Heart right ventricle (tissue), 16 donors: ENCODE measurements at regions not wholly inside any gene's neighbourhood (a gene's known extent, or its start where the extent isn't known, plus 50 kb on each side); places are given as distances from the start of the nearest gene placed in this dataset.

Experiments used
- ATAC-seq, 8 donors: fragments of 200-7000 bp; cut with Tn5 transposase; one replicate each; pipeline ENCODE4 v1.9.1; 2020; ENCODE audit warnings: mild to moderate bottlenecking in 8 of 8, moderate library complexity in 8 of 8, moderate number of reproducible peaks in 1 of 8
- DNase-seq, 2 donors: peaks; one replicate each; pipeline ENCODE4 v3.0.0-alpha.2; 2020
- H3K27ac ChIP-seq, 10 donors: fragments of 200-600 bp; sonication (generic) in 2 of 10; one replicate each; pipeline versions ENCODE4 v1.5.0 to v1.8.0; 2020 to 2022; ENCODE audit warnings: mild to moderate bottlenecking in 3 of 10
- H3K27me3 ChIP-seq, 7 donors: fragments of 200-600 bp; one replicate each; pipeline ENCODE4 v1.8.0; 2021 to 2022; ENCODE audit warnings: mild to moderate bottlenecking in 2 of 7
- H3K36me3 ChIP-seq, 9 donors: fragments of 200-600 bp; sonication (generic) in 1 of 9; one replicate each; pipeline versions ENCODE4 v1.5.0 to v1.8.0; 2020 to 2022; ENCODE audit warnings: mild to moderate bottlenecking in 2 of 9
- H3K4me1 ChIP-seq, 9 donors: fragments of 200-600 bp; sonication (generic) in 1 of 9; one replicate each; pipeline versions ENCODE4 v1.5.0 to v1.8.0; 2020 to 2022; ENCODE audit warnings: mild to moderate bottlenecking in 4 of 9
- H3K4me3 ChIP-seq, 10 donors: fragments of 200-600 bp; sonication (generic) in 2 of 10; one replicate each; pipeline versions ENCODE4 v1.5.0 to v1.8.0; 2020 to 2022; ENCODE audit warnings: mild to moderate bottlenecking in 7 of 10, moderate library complexity in 2 of 10
- H3K9me3 ChIP-seq, 11 donors: fragments of 200-600 bp in 10 of 11; sonication (generic) in 2 of 11; one replicate each; pipeline versions ENCODE4 v1.5.0 to v1.8.0; 2013 to 2022; ENCODE audit warnings: mild to moderate bottlenecking in 2 of 11, control low read depth in 1 of 11, moderate library complexity in 1 of 11
- WGBS, 2 donors: extraction: QIAGEN DNeasy Blood & Tissue Kit; methylation state at CpG; one replicate each; pipeline ENCODE4 v1.1.7; 2013; ENCODE audit warnings: inconsistent platforms in 1 of 2; 5-methylcytosine and 5-hydroxymethylcytosine counted together
- intact Hi-C, 10 donors: fragments of 100-400 bp; cut with DNase I; formaldehyde crosslinking; loops; one replicate each; pipeline versions ENCODE4 v1.11.1 to v1.14.2; 2022
- TF ChIP-seq, protein P1 (sequence below), 9 donors: fragments of 200-600 bp; sonication (generic) in 2 of 9; IDR thresholded peaks; one replicate each; pipeline versions ENCODE4 v1.5.0 to v1.8.0; 2021 to 2022; ENCODE audit warnings: antibody characterized with exemption in 9 of 9, mild to moderate bottlenecking in 5 of 9, moderate library complexity in 1 of 9
- donor health status: Arrhythmogenic right ventricular cardiomyopathy.
- donor health status: ischemic (EF 13 %, LVEDD 7.1; RV severe dilation, severe dysfunction).
- donor health status: healthy with polysubstance abuse.
- donor health status: DM: no; HTN: yes; CAD: no.
- donor health status: DM: no; HTN: no; CAD: no.
- donor health status: ischemic (EF 25% LVEDD 6.9; RV normal size, moderate dysfunction).
- donor health status: ischemic (EF 25% LVEDD 5.7; RV mildly dilated, moderate dysfunction).
- donor health status: healthy.
- donor health status: DM: yes; HTN: yes; CAD: no.
- donor health status: Ischemic cardiomyopathy.
- donor health status: ischemic (EF 35%, LVEDD 5.7; RV mildly dilated, moderate dysfunction).
- donor health status: nonischemic (EF 11% LVEDD 7.7; RV severe dilation, severe dysfunction).
- donor health status: DM: yes; HTN: yes; CAD: no.
- donor health status: PGD.
- donor health status: ischemic (EF 29% LVEDD 5.4; RV normal size, mild dysfunction).
- donor health status: nonischemic (EF 23%, LVEDD 6.1; RV moderate dilation, normal function).

GRCh38 chrX:42869659-42870476 lies 91.9 kb upstream of the PPP1R2C start:
- no peak overlapping the region for H3K27ac ChIP-seq
- no peak for ATAC-seq
- WGBS, 2 donors, result 80 to 83% methylated on average over 4 of the region's 4 CpGs
- TF ChIP-seq, protein P1, sequence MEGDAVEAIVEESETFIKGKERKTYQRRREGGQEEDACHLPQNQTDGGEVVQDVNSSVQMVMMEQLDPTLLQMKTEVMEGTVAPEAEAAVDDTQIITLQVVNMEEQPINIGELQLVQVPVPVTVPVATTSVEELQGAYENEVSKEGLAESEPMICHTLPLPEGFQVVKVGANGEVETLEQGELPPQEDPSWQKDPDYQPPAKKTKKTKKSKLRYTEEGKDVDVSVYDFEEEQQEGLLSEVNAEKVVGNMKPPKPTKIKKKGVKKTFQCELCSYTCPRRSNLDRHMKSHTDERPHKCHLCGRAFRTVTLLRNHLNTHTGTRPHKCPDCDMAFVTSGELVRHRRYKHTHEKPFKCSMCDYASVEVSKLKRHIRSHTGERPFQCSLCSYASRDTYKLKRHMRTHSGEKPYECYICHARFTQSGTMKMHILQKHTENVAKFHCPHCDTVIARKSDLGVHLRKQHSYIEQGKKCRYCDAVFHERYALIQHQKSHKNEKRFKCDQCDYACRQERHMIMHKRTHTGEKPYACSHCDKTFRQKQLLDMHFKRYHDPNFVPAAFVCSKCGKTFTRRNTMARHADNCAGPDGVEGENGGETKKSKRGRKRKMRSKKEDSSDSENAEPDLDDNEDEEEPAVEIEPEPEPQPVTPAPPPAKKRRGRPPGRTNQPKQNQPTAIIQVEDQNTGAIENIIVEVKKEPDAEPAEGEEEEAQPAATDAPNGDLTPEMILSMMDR (IDR thresholded peaks at IDR 0.05), result no peak
- no peak overlapping the region for H3K4me3 ChIP-seq
- no peaks in the 10 kb centered on the region for H3K36me3 ChIP-seq
- H3K4me1 ChIP-seq, result no peaks in the 10 kb centered on the region
- no peaks in the 10 kb centered on the region for H3K9me3 ChIP-seq
- H3K27me3 ChIP-seq, result peaks cover 0 to 5% (median 0%) of the 10 kb centered on the region in 7 donors
- DNase-seq, result no peak
- intact Hi-C loops, result no loop called here

DNA sequence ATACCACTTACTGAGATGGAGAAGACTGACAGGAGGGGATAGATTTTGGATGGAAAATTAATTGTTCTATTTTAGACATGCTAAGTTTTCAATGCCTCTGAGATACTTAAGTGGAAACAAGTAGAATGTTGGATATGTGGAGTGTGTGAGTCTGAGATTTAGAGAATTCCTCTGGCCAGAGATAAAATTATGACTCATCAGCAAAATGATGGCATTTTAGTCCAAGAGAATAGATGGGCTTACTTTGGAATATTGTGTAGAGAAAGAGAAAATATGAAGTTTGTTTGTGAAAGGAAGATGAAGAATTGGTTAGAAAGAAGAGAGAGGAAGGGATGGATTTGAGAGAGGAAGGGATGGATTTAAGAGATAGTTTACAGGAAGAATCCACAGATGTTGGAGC lies 108.6 kb upstream of the PPP1R2C start:
- intact Hi-C loops, result no loop called here
- no peak for DNase-seq
- ATAC-seq, result no peak

DNA sequence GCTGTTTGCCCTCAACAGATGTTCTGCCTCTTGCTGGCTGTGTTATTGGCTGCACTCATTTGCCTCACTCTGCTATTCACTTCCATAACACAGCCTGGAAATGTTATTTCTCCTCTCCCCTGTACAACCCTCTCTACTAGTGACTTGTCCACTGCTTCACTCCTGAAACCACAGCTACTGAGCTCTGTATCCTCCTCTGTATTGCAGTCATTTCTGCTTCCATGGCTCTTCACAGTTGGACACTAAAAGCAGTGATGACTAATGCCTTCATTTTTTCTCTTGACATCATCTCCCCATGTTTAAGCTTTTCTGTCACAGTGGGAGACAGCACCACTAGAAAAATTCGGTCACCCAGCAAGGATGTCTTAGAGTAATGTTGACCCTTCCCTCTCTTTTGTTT lies 123.0 kb upstream of the PPP1R2C start:
- 50 to 68% methylated on average over 1 of the region's 1 CpG for WGBS, 2 donors
- Histone ChIP-seq H3K27me3 (peaks cover 0 to 4% (median 0%) of the 10 kb centered on the region in 7 donors), H3K36me3 (no peaks in the 10 kb centered on the region), H3K9me3 (no peaks in the 10 kb centered on the region), H3K27ac (no peak overlapping the region), H3K4me3 (no peak overlapping the region), H3K4me1 (no peaks in the 10 kb centered on the region)
- DNase-seq (no peak), ATAC-seq (no peak)
- TF ChIP-seq, protein P1 (IDR thresholded peaks at IDR 0.05), result no peak
- intact Hi-C loops, result loop anchor here in 1 of 10 donors (10.0 kb wide), 1 partner anchor 1126 kb away; no protein-coding TSS in a partner anchor

More for the DNA sequence above, 108.6 kb upstream of the PPP1R2C start:
- H3K4me3 ChIP-seq, result no peak overlapping the region
- no peaks in the 10 kb centered on the region for H3K27me3 ChIP-seq
- H3K27ac ChIP-seq, result no peak overlapping the region
- no peaks in the 10 kb centered on the region for H3K36me3 ChIP-seq
- H3K4me1 ChIP-seq, result no peaks in the 10 kb centered on the region
- TF ChIP-seq, protein P1 (IDR thresholded peaks at IDR 0.05), result no peak
- H3K9me3 ChIP-seq, result no peaks in the 10 kb centered on the region

DNA sequence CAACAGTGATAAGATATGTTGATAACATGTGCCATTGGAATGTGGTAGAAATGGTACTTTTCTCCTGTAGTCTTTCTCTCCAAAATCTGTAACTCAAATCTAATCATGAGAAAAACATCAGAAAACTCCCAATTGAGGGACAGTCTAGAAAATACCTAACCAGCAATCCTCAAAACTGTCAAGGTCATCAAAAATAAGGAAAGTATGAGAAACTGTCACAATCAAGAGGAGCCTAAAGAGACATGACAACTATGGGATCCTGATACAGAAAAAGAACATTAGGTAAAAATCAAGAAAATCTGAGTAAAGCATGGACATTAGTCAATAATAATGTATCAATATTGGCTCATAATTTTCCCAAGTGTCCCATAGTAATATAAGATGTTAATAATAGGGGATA lies 124.5 kb upstream of the PPP1R2C start:
- intact Hi-C loops, result loop anchor here in 1 of 10 donors (10.0 kb wide), 1 partner anchor 1128 kb away; no protein-coding TSS in a partner anchor
- H3K27me3 ChIP-seq, result peaks cover 0 to 4% (median 0%) of the 10 kb centered on the region in 7 donors
- H3K36me3 ChIP-seq, result no peaks in the 10 kb centered on the region
- ATAC-seq, result no peak
- TF ChIP-seq, protein P1 (IDR thresholded peaks at IDR 0.05), result no peak
- H3K4me3 ChIP-seq, result no peak overlapping the region
- H3K9me3 ChIP-seq, result peaks cover 0 to 5% (median 0%) of the 10 kb centered on the region in 11 donors
- no peak overlapping the region for H3K27ac ChIP-seq
- no peak for DNase-seq
- H3K4me1 ChIP-seq, result no peaks in the 10 kb centered on the region
